Right ventricle myocardium inferior (tissue), 1 donor: ENCODE measurements at regions not wholly inside any gene's neighbourhood (a gene's known extent, or its start where the extent isn't known, plus 50 kb on each side); places are given as distances from the start of the nearest gene placed in this dataset.
"Not testable (repeated sequence)": the region's sequence is repeated elsewhere in the genome, so short reads cannot be mapped to it uniquely, and the experiment has no call there.

Source experiments
- ATAC-seq: fragments of 200-7000 bp; cut with Tn5 transposase; one replicate; pipeline ENCODE4 v1.9.1; 2020; ENCODE audit warnings: mild to moderate bottlenecking, moderate library complexity
- DNase-seq: peaks from one replicate; pipeline ENCODE4 v3.0.0; 2021; ENCODE audit errors: missing footprints
- intact Hi-C: fragments of 100-400 bp; cut with DNase I; formaldehyde crosslinking; loops from one replicate; pipeline ENCODE4 v1.11.0; 2022
- donor health status: DM: no; HTN: yes; CAD: no; lungs with severe emphysema.

DNA sequence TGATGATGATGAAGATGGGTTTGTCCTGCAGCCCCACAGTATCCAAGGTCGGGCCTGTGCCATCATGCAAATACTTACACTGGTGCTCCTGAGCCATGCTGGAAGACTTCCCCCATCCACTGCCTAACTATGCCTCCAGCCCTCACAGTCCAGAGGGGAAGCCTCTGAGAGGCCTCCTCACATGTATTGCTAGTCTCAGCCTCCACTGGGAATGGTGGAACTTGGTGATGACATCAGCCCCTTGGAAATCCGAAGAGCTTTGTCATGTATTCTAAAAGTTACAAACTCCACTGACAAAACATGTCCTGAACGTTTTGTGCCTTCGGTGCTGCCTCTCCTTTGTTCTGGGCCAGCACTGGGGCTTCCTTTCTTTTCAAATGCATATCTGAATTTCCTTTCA, 61.1 kb upstream of the DMRTB1 start:
- ATAC-seq (no peak), DNase-seq (no peak)
- intact Hi-C loops: no loop called here

DNA sequence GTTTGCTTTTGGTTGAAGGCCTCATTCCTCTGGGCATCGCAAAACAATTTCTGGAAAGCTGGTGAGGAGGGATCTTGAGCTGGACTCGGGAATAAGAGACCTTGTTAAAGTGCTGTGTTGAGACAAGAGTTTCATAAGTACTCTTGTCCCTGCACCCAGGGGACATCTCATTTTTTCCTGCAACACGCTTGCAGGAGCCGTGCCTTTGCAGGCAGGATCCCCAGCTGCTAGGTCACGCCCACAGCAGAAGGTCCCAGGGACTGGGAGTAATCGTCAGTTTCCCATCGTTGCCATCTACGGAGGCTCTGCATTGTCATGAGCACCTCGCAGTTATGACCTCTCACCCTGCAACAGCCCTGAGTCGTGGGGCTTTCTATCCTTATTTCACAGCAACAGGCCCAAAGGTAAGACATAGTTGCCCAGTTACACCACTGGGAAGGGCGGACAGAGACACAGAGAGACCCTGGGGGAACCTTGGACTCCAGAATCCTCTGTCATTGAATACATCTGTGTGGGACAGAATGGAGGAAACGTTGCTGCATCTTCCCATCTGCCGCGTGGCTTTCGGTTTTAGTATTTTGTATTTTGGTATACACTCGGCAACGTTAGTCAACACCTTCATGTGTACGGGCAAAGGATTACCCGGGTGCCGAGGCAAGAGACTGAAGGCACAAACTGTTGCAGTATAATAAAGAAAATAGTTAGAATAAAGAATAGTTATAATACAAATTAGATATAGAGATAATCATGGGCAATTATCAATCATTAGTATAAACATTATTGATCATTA, 60.4 kb upstream of the DMRTB1 start:
- DNase-seq: no peak
- intact Hi-C loops: no loop called here

DNA sequence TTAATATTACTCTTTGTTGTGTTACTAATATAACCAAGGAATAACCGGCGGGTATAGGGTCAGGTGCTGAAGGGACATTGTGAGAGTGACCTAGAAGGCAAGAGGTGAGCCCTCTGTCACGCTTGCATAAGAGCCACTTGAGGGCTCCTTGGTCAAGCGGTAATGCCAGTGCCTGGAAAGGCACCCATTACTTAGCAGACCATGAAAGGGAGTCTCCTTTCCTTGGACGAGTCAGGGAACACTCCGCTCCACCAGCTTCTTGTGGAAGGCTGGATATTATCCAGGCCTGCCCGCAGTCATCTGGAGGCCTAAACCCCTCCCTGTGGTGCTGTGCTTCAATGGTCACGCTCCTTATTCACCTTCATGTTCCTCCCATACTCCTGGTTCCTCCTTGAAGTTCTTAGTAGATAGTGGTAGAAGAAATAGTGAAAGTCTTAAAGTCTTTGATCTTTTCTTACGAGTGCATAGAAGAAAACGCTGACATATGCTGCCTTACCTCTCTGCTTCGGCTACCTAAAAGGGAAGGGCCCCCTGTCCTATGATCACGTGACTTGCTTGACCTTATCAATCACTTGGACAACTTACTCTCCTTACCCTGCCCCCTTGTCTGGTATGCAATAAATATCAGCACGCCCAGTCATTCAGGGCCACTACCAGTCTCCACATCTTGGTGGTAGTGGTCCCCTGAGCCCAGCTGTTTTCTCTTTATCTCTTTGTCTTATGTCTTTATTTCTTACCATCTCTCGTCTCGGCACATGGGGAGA, 59.6 kb upstream of the DMRTB1 start:
- ATAC-seq, intact Hi-C loops, DNase-seq: not testable (repeated sequence)

More for the DNA sequence above, 60.4 kb upstream of the DMRTB1 start:
- ATAC-seq: no peak

DNA sequence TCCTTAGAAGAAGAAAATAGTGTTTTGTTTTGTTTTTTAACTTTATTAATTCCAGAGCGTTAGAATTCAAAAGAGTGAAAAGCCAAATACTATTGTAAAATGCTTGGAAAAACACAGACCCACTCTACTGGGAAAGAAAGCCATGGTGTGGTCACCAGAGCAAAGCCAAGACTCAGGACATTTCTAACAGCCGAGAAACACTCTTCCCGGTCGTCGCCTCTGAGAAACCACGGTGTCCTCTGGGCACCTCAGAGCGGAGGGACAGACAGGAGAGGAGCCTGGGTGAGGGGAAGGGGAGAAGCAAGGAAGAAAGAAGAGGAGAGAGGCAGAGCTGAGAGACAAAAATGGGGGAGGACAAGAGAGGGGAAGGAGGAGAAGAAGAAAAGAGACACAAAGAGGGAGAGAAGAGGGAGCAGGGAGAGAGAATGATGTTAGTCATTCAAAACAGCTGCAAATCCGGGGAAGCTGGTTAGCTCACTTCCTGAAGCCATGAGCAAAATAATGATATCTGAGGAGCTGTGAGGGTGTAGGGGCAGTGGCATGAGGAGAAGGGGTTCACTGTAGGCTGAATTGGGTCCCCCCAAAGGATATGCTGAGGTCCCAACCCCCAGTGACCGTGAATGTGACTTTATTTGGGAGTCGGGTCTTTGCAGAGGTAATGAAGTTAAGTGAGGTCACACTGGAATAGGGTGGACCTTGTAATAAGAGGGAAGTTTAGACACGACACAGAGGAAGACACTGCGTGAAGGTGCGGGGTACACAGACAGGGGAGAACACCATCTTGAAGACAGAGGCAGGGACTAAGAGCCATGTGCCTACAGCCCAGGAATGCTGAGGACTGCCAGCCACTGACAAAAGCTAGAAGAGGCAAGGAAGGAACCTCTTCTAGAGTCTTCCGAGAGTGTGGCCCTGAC, 58.2 kb upstream of the DMRTB1 start:
- intact Hi-C loops: no loop called here
- ATAC-seq (no peak), DNase-seq (no peak)

DNA sequence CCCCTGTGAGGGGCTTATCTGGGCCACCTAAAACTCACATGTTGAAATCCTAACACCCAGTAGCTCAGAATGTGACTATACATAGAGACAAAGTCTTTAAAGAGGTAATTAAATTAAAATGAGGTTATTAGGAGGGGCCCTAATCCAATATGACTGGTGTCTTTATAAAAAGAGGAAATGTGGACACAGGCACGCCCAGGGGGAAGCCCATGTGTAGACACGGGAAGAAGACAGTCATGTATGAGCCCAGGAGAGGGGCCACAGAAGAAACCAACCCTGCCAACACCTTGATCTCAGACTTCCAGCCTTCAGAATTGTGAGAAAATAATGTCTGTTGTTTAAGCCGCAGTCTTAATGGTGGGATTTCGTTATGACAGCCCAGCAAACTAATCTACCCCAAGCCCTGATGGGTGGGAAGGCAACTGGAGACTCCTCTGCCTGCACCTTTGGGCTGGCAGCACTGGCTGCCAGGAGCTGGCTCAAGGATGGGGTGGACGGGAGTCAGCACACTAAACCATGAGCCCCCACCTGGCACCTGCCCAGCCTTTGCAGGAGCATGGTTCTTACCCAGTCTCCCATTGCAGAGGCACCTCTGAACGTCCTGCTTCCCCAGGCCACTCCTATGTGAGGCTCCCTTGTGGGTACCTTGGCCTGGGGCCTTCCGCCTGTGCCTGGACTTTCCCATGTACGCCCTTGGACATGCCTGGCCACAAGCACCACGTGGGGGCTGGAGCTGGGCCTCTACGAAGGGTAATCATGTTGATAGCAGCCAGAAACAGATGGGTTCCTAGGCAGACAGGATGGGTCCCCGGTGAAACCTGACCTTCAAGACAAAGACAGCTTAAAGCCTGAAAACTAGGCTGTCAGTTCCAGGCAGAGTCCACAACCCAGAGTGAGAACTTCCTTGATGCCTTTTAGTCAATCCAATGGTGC, 57.1 kb upstream of the DMRTB1 start:
- no peak for DNase-seq
- intact Hi-C loops: no loop called here
- no peak for ATAC-seq

DNA sequence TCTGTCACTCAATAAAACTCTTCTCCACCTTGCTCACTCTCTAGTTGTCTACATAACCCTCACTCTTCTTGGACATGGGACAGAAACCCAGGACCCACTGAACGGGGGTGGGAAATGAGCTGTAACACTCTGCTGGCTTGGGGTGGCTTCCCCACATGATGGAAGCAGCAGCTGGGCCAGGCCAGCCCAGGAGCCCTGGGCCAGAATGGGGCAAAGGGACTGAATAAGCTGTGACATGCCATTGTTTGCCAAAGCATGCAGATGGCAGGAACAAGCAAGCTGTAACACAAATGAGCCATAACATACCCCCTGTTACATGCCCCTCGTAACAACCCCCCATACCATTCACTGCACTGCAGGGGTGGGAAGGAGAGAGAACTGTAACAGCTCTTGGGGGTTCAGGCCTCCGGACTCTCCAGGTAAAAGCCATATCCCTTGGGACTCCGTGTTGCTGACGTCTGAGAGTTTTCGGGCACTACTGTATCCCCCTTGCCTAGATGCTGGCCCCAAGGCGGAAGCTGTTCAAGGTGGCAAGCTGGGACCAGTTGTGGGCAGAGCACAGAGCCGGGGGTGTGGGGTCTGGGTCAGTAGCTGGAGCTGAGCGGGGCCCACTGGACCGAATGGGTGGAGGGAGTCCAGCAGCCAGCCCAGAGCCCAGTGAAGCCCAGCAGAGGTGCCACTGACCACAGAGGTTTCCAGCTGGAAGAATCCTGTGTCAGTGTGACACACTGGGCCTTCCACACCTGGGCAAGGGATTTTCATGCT, 56.1 kb upstream of the DMRTB1 start:
- no peak for ATAC-seq
- intact Hi-C loops: no loop called here
- DNase-seq: no peak

DNA sequence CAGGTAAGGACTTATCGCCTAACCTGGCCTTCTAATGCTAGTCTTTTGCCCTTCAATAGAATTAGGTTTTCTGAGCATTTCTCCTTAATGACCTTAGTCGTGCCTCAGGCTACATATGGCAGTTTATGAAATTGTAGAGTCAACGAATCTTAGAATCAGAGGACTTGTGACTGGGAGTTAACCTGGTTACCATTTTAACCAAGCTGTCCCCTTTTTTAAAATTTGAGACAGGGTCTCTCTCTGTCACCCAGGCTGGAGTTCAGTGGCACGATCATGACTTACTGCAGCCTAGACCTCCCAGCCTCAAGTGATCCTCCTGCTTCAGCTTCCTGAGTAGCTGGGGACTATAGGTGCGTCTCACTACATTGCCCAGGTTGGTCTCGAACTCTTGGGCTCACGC, 53.5 kb upstream of the DMRTB1 start:
- intact Hi-C loops: no loop called here
- DNase-seq (no peak), ATAC-seq (no peak)

DNA sequence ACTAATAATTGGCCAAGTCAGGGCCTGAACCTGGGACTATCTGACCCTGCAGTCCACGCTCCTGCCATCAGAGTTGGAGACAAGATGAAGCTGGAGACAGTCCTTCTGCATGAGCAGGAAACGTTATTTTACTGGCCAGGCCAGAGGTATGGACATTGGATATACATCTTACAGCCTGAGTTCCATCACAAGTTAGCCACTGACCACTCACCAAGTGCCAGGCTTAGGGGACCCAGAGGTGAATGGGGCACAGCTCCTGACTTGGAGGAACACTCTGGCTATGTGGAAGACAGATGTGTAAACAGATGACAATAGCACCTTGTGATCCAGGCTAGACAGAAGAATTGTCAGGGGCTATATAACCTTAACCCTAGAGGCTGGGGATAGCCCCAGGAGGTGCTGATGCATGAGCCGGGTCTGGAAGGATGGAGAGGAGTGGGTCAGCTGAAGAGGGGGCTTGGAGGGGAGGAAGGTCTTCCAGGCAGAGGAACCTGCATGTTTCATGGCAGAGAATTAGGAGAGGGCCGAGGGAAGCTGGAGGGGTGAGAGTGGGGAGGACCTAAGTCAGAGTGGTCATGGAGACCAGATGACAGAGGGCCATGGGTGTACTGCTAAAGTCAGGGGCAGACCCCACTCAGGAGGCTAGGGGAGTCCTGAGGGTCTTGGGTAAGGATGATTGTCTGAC, 52.5 kb upstream of the DMRTB1 start:
- intact Hi-C loops: no loop called here
- ATAC-seq (no peak), DNase-seq (no peak)

DNA sequence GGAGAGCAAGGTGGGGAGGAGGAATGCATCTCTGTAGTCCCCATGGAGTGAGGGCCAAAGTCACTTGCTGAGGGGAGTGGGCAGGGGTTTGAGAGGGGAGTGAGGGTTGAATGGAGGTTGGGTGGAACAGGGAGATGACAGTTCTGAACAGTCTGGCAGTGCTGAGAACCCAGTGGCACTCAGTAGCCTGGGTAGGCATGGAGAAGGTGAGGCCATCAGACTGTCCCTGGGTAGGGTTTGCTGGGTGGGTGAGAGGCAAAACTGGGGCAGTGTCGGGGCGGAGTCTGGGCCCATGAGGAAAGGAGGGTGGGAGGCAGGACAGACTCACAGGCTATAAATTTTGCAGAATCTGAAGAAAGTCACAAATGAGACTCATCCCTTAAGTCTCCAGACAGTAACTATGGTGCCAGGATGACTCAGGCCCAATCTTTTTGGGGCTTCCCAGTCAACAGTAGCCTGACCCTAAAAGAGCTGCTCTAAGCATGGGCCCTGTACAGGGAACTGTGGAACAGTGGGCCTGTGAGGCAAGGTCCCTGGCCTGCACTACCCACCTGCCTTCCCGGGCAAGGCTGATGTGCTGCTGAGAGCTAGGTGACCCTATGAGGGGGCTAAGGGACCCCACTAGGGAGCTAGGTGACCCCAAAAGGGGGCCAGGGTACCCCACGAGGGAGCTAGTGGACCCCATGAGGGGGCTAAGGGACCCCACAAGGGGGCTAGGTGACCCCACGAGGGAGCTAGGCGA, 51.0 kb upstream of the DMRTB1 start:
- DNase-seq: no peak
- no peak for ATAC-seq
- intact Hi-C loops: no loop called here

DNA sequence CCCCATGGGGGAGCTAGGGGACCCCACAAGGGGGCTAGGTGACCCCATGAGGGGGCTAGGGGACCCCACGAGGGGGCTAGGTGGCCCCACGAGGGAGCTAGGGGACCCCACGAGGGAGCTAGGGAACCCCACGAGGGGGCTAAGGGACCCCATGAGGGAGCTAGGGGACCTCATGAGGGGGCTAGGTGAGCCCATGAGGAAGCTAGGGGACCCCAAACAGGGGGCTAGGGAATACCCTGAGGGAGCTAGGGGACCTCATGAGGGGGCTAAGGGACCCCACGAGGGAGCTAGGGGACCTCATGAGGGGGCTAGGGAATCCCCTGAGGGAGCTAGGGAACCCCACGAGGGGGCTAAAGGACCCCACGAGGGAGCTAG, 50.5 kb upstream of the DMRTB1 start:
- ATAC-seq (no peak), DNase-seq (no peak)
- intact Hi-C loops: no loop called here

DNA sequence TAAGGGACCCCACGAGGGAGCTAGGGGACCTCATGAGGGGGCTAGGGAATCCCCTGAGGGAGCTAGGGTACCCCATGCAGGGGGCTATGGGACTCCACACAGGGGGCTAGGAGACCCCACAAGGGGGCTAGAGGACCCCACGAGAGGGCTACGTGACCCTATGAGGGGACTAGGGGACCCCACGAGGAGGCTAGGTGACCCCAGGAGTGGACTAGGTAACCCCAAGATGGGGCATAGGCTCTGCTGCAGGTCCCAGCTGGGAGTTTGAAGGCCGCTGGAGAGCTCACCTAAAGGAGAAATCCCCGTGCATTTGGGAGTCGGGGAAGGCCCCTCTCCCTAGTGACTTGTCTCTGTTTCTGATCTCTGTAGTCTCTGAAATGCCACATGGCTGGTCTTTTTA, 50.0 kb upstream of the DMRTB1 start:
- DNase-seq (no peak), ATAC-seq (no peak)
- intact Hi-C loops: no loop called here
